ENCODE measurements at regions not wholly inside any gene's neighbourhood (a gene's known extent, or its start where the extent isn't known, plus 50 kb on each side); places are given as distances from the start of the nearest gene placed in this dataset.

GRCh38 chr18:78309924-78310323 lies 669.7 kb upstream of the SALL3 start:
- Mint-ChIP-seq H3K27ac (ENCODE audit: low read depth, unreplicated experiment) (no peak overlapping the region), H3K4me3 (ENCODE audit: unreplicated experiment) (no peak overlapping the region), H3K36me3 (ENCODE audit: insufficient read depth, unreplicated experiment) (no peaks in the 10 kb centered on the region), H3K4me1 (ENCODE audit: insufficient read depth, unreplicated experiment) (no peaks in the 10 kb centered on the region), H3K9me3 (ENCODE audit: unreplicated experiment) (peaks cover 25% of the 10 kb centered on the region), H3K27me3 (ENCODE audit: insufficient read depth, unreplicated experiment) (no peaks in the 10 kb centered on the region)
- intact Hi-C loops (cut with micrococcal nuclease): no loop called here
- no TSS peak for BruUV-seq (replicated peaks)
- POLR2A ChIA-PET: no interaction called here
- no peak for TF ChIP-seq CTCF (IDR thresholded peaks at IDR 0.05; ENCODE audit: unreplicated experiment)
- no peak for DNase-seq (ENCODE audit: unreplicated experiment)
- CTCF ChIA-PET: no interaction called here

DNA sequence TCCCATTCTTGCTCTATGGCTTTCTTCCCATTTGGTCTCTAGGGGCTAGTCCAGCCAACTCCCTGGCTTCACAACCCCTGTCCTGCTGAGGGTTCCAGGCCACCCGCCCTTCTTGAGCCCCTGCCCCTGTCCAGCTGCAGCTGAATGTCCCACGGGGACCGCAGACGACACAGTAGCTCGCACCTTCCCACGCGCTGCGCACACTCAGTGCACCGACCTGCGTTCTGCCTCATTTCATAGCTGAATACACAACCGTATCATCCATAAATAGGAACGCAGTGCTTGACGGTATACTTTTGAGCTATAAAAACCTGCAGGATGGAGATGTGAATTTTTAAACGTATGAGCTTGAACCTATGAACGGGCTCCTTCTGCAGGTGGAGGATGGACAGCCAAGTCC lies 660.4 kb upstream of the SALL3 start:
- ChIA-PET CTCF (no interaction called here), POLR2A (no interaction called here)
- BruUV-seq (replicated peaks): no TSS peak
- H3K4me3 Mint-ChIP-seq (ENCODE audit: unreplicated experiment): no peak overlapping the region
- TF ChIP-seq CTCF (IDR thresholded peaks at IDR 0.05; ENCODE audit: unreplicated experiment): no peak
- intact Hi-C loops (cut with micrococcal nuclease): no loop called here
- DNase-seq (ENCODE audit: unreplicated experiment): no peak
- no peaks in the 10 kb centered on the region for H3K27me3 Mint-ChIP-seq (ENCODE audit: insufficient read depth, unreplicated experiment)
- H3K4me1 Mint-ChIP-seq (ENCODE audit: insufficient read depth, unreplicated experiment): no peaks in the 10 kb centered on the region
- H3K27ac Mint-ChIP-seq (ENCODE audit: low read depth, unreplicated experiment): no peak overlapping the region
- no peaks in the 10 kb centered on the region for H3K36me3 Mint-ChIP-seq (ENCODE audit: insufficient read depth, unreplicated experiment)
- peaks cover 32% of the 10 kb centered on the region for H3K9me3 Mint-ChIP-seq (ENCODE audit: unreplicated experiment)

- CTCF ChIA-PET: interaction anchor here (0.6 kb wide), 2 partner anchors 259 to 358 kb away, joined by 3 read pairs; no protein-coding TSS in a partner anchor
- Mint-ChIP-seq H3K27ac (ENCODE audit: low read depth, unreplicated experiment) (no peak overlapping the region), H3K27me3 (ENCODE audit: insufficient read depth, unreplicated experiment) (no peaks in the 10 kb centered on the region), H3K9me3 (ENCODE audit: unreplicated experiment) (peaks cover 32% of the 10 kb centered on the region), H3K4me3 (ENCODE audit: unreplicated experiment) (no peak overlapping the region), H3K4me1 (ENCODE audit: insufficient read depth, unreplicated experiment) (no peaks in the 10 kb centered on the region), H3K36me3 (ENCODE audit: insufficient read depth, unreplicated experiment) (no peaks in the 10 kb centered on the region)
- DNase-seq (ENCODE audit: unreplicated experiment): no peak
- POLR2A ChIA-PET: no interaction called here
- no peak for TF ChIP-seq CTCF (IDR thresholded peaks at IDR 0.05; ENCODE audit: unreplicated experiment)
- BruUV-seq (replicated peaks): no TSS peak
- intact Hi-C loops (cut with micrococcal nuclease): no loop called here
Measured at GRCh38 chr18:78319961-78320360, 659.7 kb upstream of the SALL3 start.

DNA sequence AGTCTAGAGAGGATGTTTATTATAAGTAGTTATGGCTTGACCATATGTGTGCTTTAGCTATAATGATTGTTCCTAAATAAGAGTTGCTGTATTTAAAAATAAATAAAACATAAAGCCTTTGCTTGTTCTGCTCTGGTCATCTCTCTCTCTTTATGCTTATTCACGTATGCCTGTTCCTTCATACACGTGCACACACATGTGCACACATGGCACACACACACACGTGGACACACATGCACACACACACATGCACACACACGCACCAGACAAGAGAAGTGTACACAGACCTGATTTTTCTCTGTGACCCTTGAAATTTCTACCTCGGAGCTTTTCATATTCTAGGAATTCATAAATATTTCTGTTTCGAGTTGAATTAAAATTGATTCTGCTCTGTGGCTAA lies 658.2 kb upstream of the SALL3 start:
- intact Hi-C loops (cut with micrococcal nuclease): no loop called here

More for the DNA sequence above, 658.2 kb upstream of the SALL3 start:
- DNase-seq (ENCODE audit: unreplicated experiment): no peak
- no TSS peak for BruUV-seq (replicated peaks)
- TF ChIP-seq CTCF (IDR thresholded peaks at IDR 0.05; ENCODE audit: unreplicated experiment): no peak
- ChIA-PET CTCF (interaction anchor here (0.6 kb wide), 1 partner anchor 501 kb away, joined by 3 read pairs; no protein-coding TSS in a partner anchor), POLR2A (no interaction called here)
- peaks cover 32% of the 10 kb centered on the region for H3K9me3 Mint-ChIP-seq (ENCODE audit: unreplicated experiment)
- no peaks in the 10 kb centered on the region for H3K27me3 Mint-ChIP-seq (ENCODE audit: insufficient read depth, unreplicated experiment)
- H3K4me3 Mint-ChIP-seq (ENCODE audit: unreplicated experiment): no peak overlapping the region
- no peaks in the 10 kb centered on the region for H3K36me3 Mint-ChIP-seq (ENCODE audit: insufficient read depth, unreplicated experiment)
- no peaks in the 10 kb centered on the region for H3K4me1 Mint-ChIP-seq (ENCODE audit: insufficient read depth, unreplicated experiment)
- H3K27ac Mint-ChIP-seq (ENCODE audit: low read depth, unreplicated experiment): no peak overlapping the region

All from MCF 10A (cell line).